ENCODE measurements at regions not wholly inside any gene's neighbourhood (a gene's known extent, or its start where the extent isn't known, plus 50 kb on each side); places are given as distances from the start of the nearest gene placed in this dataset.

GRCh38 chr13:61247149-61247936, 168.3 kb downstream of the PCDH20 start:
- in situ Hi-C loops (cut with MboI; ENCODE audit: low pct_ligation_motif_present in 1 of 4, low pct_unique_long_range_greater_than_20kb in 1 of 4, low sequenced_read_pairs in 3 of 4): no loop called here
- no peak overlapping the region for H3K4me3 ChIP-seq
- H3K27ac ChIP-seq: no peak overlapping the region
- TF ChIP-seq EP300 (IDR thresholded peaks at IDR 0.05; ENCODE audit: low read depth) (no peak), POLR2A (IDR thresholded peaks at IDR 0.05) (no peak), CTCF (IDR thresholded peaks at IDR 0.05) (no peak), POLR2AphosphoS5 (IDR thresholded peaks at IDR 0.05) (no peak)
- intact Hi-C loops (cut with DNase I; ENCODE audit: low total_unique reads): no loop called here
- no peaks in the 10 kb centered on the region for H3K27me3 ChIP-seq
- no peaks in the 10 kb centered on the region for H3K36me3 ChIP-seq
- no peaks in the 10 kb centered on the region for H3K4me1 ChIP-seq
- no peak for DNase-seq
- H3K9me3 ChIP-seq: no peaks in the 10 kb centered on the region
- WGBS, 2 donors (ENCODE audit: low coverage in 1 of 2): 84% methylated on average over 6 of the region's 6 CpGs; no CpG with 5 or more reads in 1 of the 2 donors

GRCh38 chr13:61246351-61246750, 169.3 kb downstream of the PCDH20 start:
- no peak for TF ChIP-seq CTCF (IDR thresholded peaks at IDR 0.05)
- no peak for TF ChIP-seq EP300 (IDR thresholded peaks at IDR 0.05; ENCODE audit: low read depth)
- TF ChIP-seq POLR2A (IDR thresholded peaks at IDR 0.05): no peak
- no peak for TF ChIP-seq POLR2AphosphoS5 (IDR thresholded peaks at IDR 0.05)
- 82 to 93% methylated on average over 2 of the region's 2 CpGs for WGBS, 2 donors (ENCODE audit: low coverage in 1 of 2)
- intact Hi-C loops (cut with DNase I; ENCODE audit: low total_unique reads): no loop called here

GRCh38 chr13:61215601-61216000, 200.0 kb downstream of the PCDH20 start:
- intact Hi-C loops (cut with DNase I; ENCODE audit: low total_unique reads) (no loop called here), in situ Hi-C loops (cut with MboI; ENCODE audit: low pct_ligation_motif_present in 1 of 4, low pct_unique_long_range_greater_than_20kb in 1 of 4, low sequenced_read_pairs in 3 of 4) (no loop called here)
- TF ChIP-seq CTCF (IDR thresholded peaks at IDR 0.05) (no peak), POLR2AphosphoS5 (IDR thresholded peaks at IDR 0.05) (no peak), POLR2A (IDR thresholded peaks at IDR 0.05) (no peak), EP300 (IDR thresholded peaks at IDR 0.05; ENCODE audit: low read depth) (no peak)
- Histone ChIP-seq H3K4me1 (no peaks in the 10 kb centered on the region), H3K9me3 (no peaks in the 10 kb centered on the region), H3K36me3 (no peaks in the 10 kb centered on the region), H3K27me3 (no peaks in the 10 kb centered on the region), H3K27ac (no peak overlapping the region), H3K4me3 (no peak overlapping the region)
- WGBS, 2 donors (ENCODE audit: low coverage in 1 of 2): 47 to 50% methylated on average over 3 of the region's 3 CpGs
- DNase-seq: no peak

More at GRCh38 chr13:61246351-61246750, 169.3 kb downstream of the PCDH20 start:
- H3K27me3 ChIP-seq: no peaks in the 10 kb centered on the region
- no peaks in the 10 kb centered on the region for H3K9me3 ChIP-seq
- DNase-seq: no peak
- H3K4me1 ChIP-seq: no peaks in the 10 kb centered on the region
- in situ Hi-C loops (cut with MboI; ENCODE audit: low pct_ligation_motif_present in 1 of 4, low pct_unique_long_range_greater_than_20kb in 1 of 4, low sequenced_read_pairs in 3 of 4): no loop called here
- H3K36me3 ChIP-seq: no peaks in the 10 kb centered on the region
- no peak overlapping the region for H3K4me3 ChIP-seq
- no peak overlapping the region for H3K27ac ChIP-seq

- H3K4me1 ChIP-seq: no peaks in the 10 kb centered on the region
- in situ Hi-C loops (cut with MboI; ENCODE audit: low pct_ligation_motif_present in 1 of 4, low pct_unique_long_range_greater_than_20kb in 1 of 4, low sequenced_read_pairs in 3 of 4) (no loop called here), intact Hi-C loops (cut with DNase I; ENCODE audit: low total_unique reads) (no loop called here)
- H3K4me3 ChIP-seq: no peak overlapping the region
- no peak overlapping the region for H3K27ac ChIP-seq
- H3K36me3 ChIP-seq: no peaks in the 10 kb centered on the region
- WGBS, 2 donors (ENCODE audit: low coverage in 1 of 2): 65 to 83% methylated on average over 3 of the region's 3 CpGs
- no peak for TF ChIP-seq CTCF (IDR thresholded peaks at IDR 0.05)
- no peak for TF ChIP-seq POLR2A (IDR thresholded peaks at IDR 0.05)
- TF ChIP-seq EP300 (IDR thresholded peaks at IDR 0.05; ENCODE audit: low read depth): no peak
- TF ChIP-seq POLR2AphosphoS5 (IDR thresholded peaks at IDR 0.05): no peak
- H3K27me3 ChIP-seq: no peaks in the 10 kb centered on the region
- no peaks in the 10 kb centered on the region for H3K9me3 ChIP-seq
- DNase-seq: no peak
Observed at GRCh38 chr13:61215116-61215515, 200.5 kb downstream of the PCDH20 start.

Data from transverse colon (tissue), 4 donors.